H9 (cell line): ENCODE measurements at regions not wholly inside any gene's neighbourhood (a gene's known extent, or its start where the extent isn't known, plus 50 kb on each side); places are given as distances from the start of the nearest gene placed in this dataset.

ENCODE experiments used
- DNase-seq: peaks from one replicate; pipeline ENCODE4 v3.0.0-alpha.2; 2017
- H2AFZ ChIP-seq: one replicate; pipeline ENCODE4 v1.6.1; 2013; ENCODE audit warnings: mild to moderate bottlenecking, low read length, control low read depth, moderate library complexity
- H2AK5ac ChIP-seq: 2 replicates; pipeline ENCODE4 v1.6.1; 2013; ENCODE audit warnings: low read length, control low read depth, mixed read lengths; ENCODE audit not compliant: insufficient read length
- H2BK120ac ChIP-seq: one replicate; pipeline ENCODE4 v1.6.1; 2013; ENCODE audit warnings: low read depth, mild to moderate bottlenecking, low read length, control low read depth, inconsistent platforms; ENCODE audit not compliant: poor library complexity, severe bottlenecking
- H2BK12ac ChIP-seq: 2 replicates; pipeline ENCODE4 v1.6.1; 2013; ENCODE audit warnings: low read length, control low read depth, mixed read lengths, low read depth; ENCODE audit not compliant: insufficient read length
- H2BK15ac ChIP-seq: 2 replicates; pipeline ENCODE4 v1.6.1; 2013; ENCODE audit warnings: low read depth, low read length, control low read depth
- H2BK20ac ChIP-seq: one replicate; pipeline ENCODE4 v1.6.1; 2013; ENCODE audit warnings: low read depth, mild to moderate bottlenecking, low read length, control low read depth, inconsistent platforms; ENCODE audit not compliant: poor library complexity, severe bottlenecking
- H2BK5ac ChIP-seq: 2 replicates; pipeline ENCODE4 v1.6.1; 2013; ENCODE audit warnings: low read length, control low read depth, mixed read lengths; ENCODE audit not compliant: insufficient read length
- H3K14ac ChIP-seq: 2 replicates; pipeline ENCODE4 v1.6.1; 2013; ENCODE audit warnings: low read length, control low read depth; ENCODE audit not compliant: insufficient read depth
- H3K18ac ChIP-seq: 2 replicates; pipeline ENCODE4 v1.6.1; 2013; ENCODE audit warnings: low read depth, mild to moderate bottlenecking, mixed read lengths, low read length, control low read depth; ENCODE audit not compliant: insufficient read length
- H3K23ac ChIP-seq: 2 replicates; pipeline ENCODE4 v1.6.1; 2013; ENCODE audit warnings: low read length, control low read depth, mixed read lengths, low read depth; ENCODE audit not compliant: insufficient read length
- H3K23me2 ChIP-seq: 2 replicates; pipeline ENCODE4 v1.6.1; 2013; ENCODE audit warnings: low read depth, mild to moderate bottlenecking, mixed read lengths, low read length, control low read depth; ENCODE audit not compliant: insufficient read length, poor library complexity, severe bottlenecking
- H3K27ac ChIP-seq: 2 replicates; pipeline ENCODE4 v1.5.1; 2013; ENCODE audit warnings: low read length, control low read depth, mixed read lengths, low read depth; ENCODE audit not compliant: insufficient read length
- H3K27me3 ChIP-seq: 2 replicates; pipeline ENCODE4 v1.6.1; 2013; ENCODE audit warnings: low read length, control low read depth, inconsistent platforms; ENCODE audit not compliant: insufficient read depth
- H3K4ac ChIP-seq: 2 replicates; pipeline ENCODE4 v1.6.1; 2013; ENCODE audit warnings: low read depth, mild to moderate bottlenecking, control low read depth, inconsistent platforms, low read length, moderate library complexity
- H3K4me1 ChIP-seq: 2 replicates; pipeline ENCODE4 v1.6.1; 2013; ENCODE audit warnings: low read length, control low read depth, inconsistent platforms; ENCODE audit not compliant: insufficient read depth
- H3K4me2 ChIP-seq: 2 replicates; pipeline ENCODE4 v1.6.1; 2013; ENCODE audit warnings: low read length, control low read depth, mixed read lengths; ENCODE audit not compliant: insufficient read length, insufficient read depth
- H3K56ac ChIP-seq: 2 replicates; pipeline ENCODE4 v1.6.1; 2013; ENCODE audit warnings: low read depth, mild to moderate bottlenecking, mixed read lengths, low read length, control low read depth; ENCODE audit not compliant: insufficient read length
- H3K79me1 ChIP-seq: 2 replicates; pipeline ENCODE4 v1.6.1; 2013; ENCODE audit warnings: low read depth, mild to moderate bottlenecking, moderate library complexity, low read length, control low read depth, inconsistent platforms; ENCODE audit not compliant: insufficient read depth, poor library complexity, severe bottlenecking
- H3K79me2 ChIP-seq: 2 replicates; pipeline ENCODE4 v1.6.1; 2013; ENCODE audit warnings: low read length, control low read depth, inconsistent platforms; ENCODE audit not compliant: insufficient read depth
- H3K9ac ChIP-seq: 2 replicates; pipeline ENCODE4 v1.6.1; 2013; ENCODE audit warnings: low read length, control low read depth, mixed read lengths; ENCODE audit not compliant: insufficient read length; ENCODE audit errors: extremely low read depth
- H3K9me3 ChIP-seq: one replicate; pipeline ENCODE4 v1.6.1; 2013; ENCODE audit warnings: low read depth, low read length, inconsistent platforms; ENCODE audit not compliant: control insufficient read depth
- H3T11ph ChIP-seq: one replicate; pipeline ENCODE4 v1.6.1; 2013; ENCODE audit warnings: mild to moderate bottlenecking, low read length, control low read depth, inconsistent platforms
- H4K20me1 ChIP-seq: one replicate; pipeline ENCODE4 v1.6.1; 2013; ENCODE audit not compliant: control insufficient read depth, insufficient read length, insufficient read depth
- H4K5ac ChIP-seq: 2 replicates; pipeline ENCODE4 v1.6.1; 2013; ENCODE audit warnings: low read depth, mild to moderate bottlenecking, mixed read lengths, low read length, control low read depth; ENCODE audit not compliant: insufficient read length
- H4K8ac ChIP-seq: replicated peaks from 2 replicates; pipeline ENCODE4 v1.6.1; 2013; ENCODE audit warnings: low read length, control low read depth, mixed read lengths, low read depth; ENCODE audit not compliant: insufficient read length
- H4K91ac ChIP-seq: 2 replicates; pipeline ENCODE4 v1.6.1; 2013; ENCODE audit warnings: low read depth, mild to moderate bottlenecking, moderate library complexity, mixed read lengths, low read length, control low read depth; ENCODE audit not compliant: insufficient read length
- H3K27ac Mint-ChIP-seq, 3 experiments: 2 replicates in 2 of 3; 3 replicates in 1 of 3; pipeline ENCODE4 v1.8.0; 2020 to 2021; ENCODE audit warnings: mixed read lengths in 3 of 3, mild to moderate bottlenecking in 1 of 3, moderate library complexity in 1 of 3
- H3K27me3 Mint-ChIP-seq: 2 replicates; pipeline ENCODE4 v1.8.0; 2021; ENCODE audit warnings: low read depth, mild to moderate bottlenecking, moderate library complexity, mixed read lengths
- H3K36me3 Mint-ChIP-seq, 3 experiments: 2 replicates in 2 of 3; 3 replicates in 1 of 3; pipeline ENCODE4 v1.8.0; 2020 to 2021; ENCODE audit warnings: low read depth in 3 of 3, mixed read lengths in 3 of 3; ENCODE audit not compliant: insufficient read depth in 1 of 3
- H3K4me1 Mint-ChIP-seq, 2 experiments: 2 replicates each; pipeline ENCODE4 v1.8.0; 2020; ENCODE audit warnings: mixed read lengths in 2 of 2
- H3K4me3 Mint-ChIP-seq, 2 experiments: 2 replicates in 1 of 2; 3 replicates in 1 of 2; pipeline ENCODE4 v1.8.0; 2020 to 2021; ENCODE audit warnings: mild to moderate bottlenecking in 2 of 2, mixed read lengths in 2 of 2, moderate library complexity in 1 of 2
- H3K9me3 Mint-ChIP-seq, 2 experiments: 2 replicates in 1 of 2; 3 replicates in 1 of 2; pipeline ENCODE4 v1.8.0; 2020; ENCODE audit warnings: mild to moderate bottlenecking in 2 of 2, mixed read lengths in 2 of 2, moderate library complexity in 1 of 2
- CTCF ChIP-seq: fragments of 200-600 bp; sonication (generic); conservative IDR thresholded peaks from 3 replicates; pipeline ENCODE4 v1.8.0; 2021; ENCODE audit warnings: antibody characterized with exemption, mild to moderate bottlenecking
- WGBS: extraction: QIAGEN DNeasy Blood & Tissue Kit; methylation state at CpG from one replicate; pipeline ENCODE4 v1.1.7; 2013; ENCODE audit warnings: missing lambda C conversion rate, low lambda C conversion rate, mixed read lengths; ENCODE audit not compliant: insufficient read length; ENCODE audit errors: extremely low coverage; 5-methylcytosine and 5-hydroxymethylcytosine counted together

GRCh38 chr2:81206216-81206615 is 901.7 kb upstream of the LRRTM1 start:
- no peak overlapping the region for H2BK12ac ChIP-seq
- H3K9me3 ChIP-seq: no peaks in the 10 kb centered on the region
- H3K4me1 ChIP-seq: no peaks in the 10 kb centered on the region
- no peak overlapping the region for H2AK5ac ChIP-seq
- Mint-ChIP-seq H3K9me3 (peaks cover 3 to 12% of the 10 kb centered on the region in 2 experiments; a peak in 3 of 5 replicates), H3K27ac (no peak overlapping the region), H3K27me3 (no peaks in the 10 kb centered on the region), H3K4me1 (no peaks in the 10 kb centered on the region), H3K4me3 (no peak overlapping the region), H3K36me3 (peaks cover 0 to 4% (median 0%) of the 10 kb centered on the region in 3 experiments; a peak in 2 of 7 replicates)
- no peak overlapping the region for H4K5ac ChIP-seq
- no peak overlapping the region for H3K56ac ChIP-seq
- H2BK20ac ChIP-seq: no peak overlapping the region
- no peak overlapping the region for H2BK5ac ChIP-seq
- no peaks in the 10 kb centered on the region for H3K79me2 ChIP-seq
- H3K27me3 ChIP-seq: no peaks in the 10 kb centered on the region
- no peak overlapping the region for H3K4ac ChIP-seq
- H3K27ac ChIP-seq: no peak overlapping the region
- no CpG with 5 or more reads among the region's 5 CpGs for WGBS
- H3K4me2 ChIP-seq: no peak overlapping the region
- H2AFZ ChIP-seq: no peak overlapping the region
- H3K23me2 ChIP-seq: no peaks in the 10 kb centered on the region
- H3K79me1 ChIP-seq: no peaks in the 10 kb centered on the region
- no peak overlapping the region for H3K14ac ChIP-seq
- H4K8ac ChIP-seq: no peak overlapping the region
- DNase-seq: peak; percentile 27
- no peak overlapping the region for H2BK15ac ChIP-seq
- no peak overlapping the region for H4K91ac ChIP-seq
- no peak overlapping the region for H3K9ac ChIP-seq
- H3K23ac ChIP-seq: no peak overlapping the region
- H3T11ph ChIP-seq: no peak overlapping the region
- TF ChIP-seq CTCF: no peak
- H4K20me1 ChIP-seq: no peaks in the 10 kb centered on the region
- H2BK120ac ChIP-seq: no peak overlapping the region
- no peak overlapping the region for H3K18ac ChIP-seq
